Right lobe of liver (tissue), 6 donors: ENCODE measurements at regions not wholly inside any gene's neighbourhood (a gene's known extent, or its start where the extent isn't known, plus 50 kb on each side); places are given as distances from the start of the nearest gene placed in this dataset.

Experiments used
- ATAC-seq, 4 donors: fragments of 200-7000 bp; cut with Tn5 transposase; one replicate each; pipeline ENCODE4 v1.9.1; 2020; ENCODE audit warnings: mild to moderate bottlenecking in 4 of 4, moderate library complexity in 4 of 4
- DNase-seq, 3 donors: peaks; one replicate each; pipeline ENCODE4 v3.0.0-alpha.2; 2020
- H3K27ac ChIP-seq, 3 donors: fragments of 200-600 bp; one replicate each; pipeline ENCODE4 v1.8.0; 2022
- H3K27me3 ChIP-seq, 2 donors: fragments of 200-600 bp; one replicate each; pipeline ENCODE4 v1.8.0; 2022
- H3K36me3 ChIP-seq, 4 donors: fragments of 200-600 bp; sonication (generic) in 1 of 4; one replicate each; pipeline versions ENCODE4 v1.5.1 to v1.8.0; 2017 to 2022; ENCODE audit warnings: control low read depth in 1 of 4
- H3K4me1 ChIP-seq, 4 donors: fragments of 200-600 bp; sonication (generic) in 1 of 4; one replicate each; pipeline versions ENCODE4 v1.5.1 to v1.8.0; 2017 to 2022; ENCODE audit warnings: control low read depth in 1 of 4
- H3K4me3 ChIP-seq, 3 donors: fragments of 200-600 bp; one replicate each; pipeline ENCODE4 v1.8.0; 2022
- H3K9me3 ChIP-seq, 4 donors: fragments of 200-600 bp; sonication (generic) in 1 of 4; one replicate each; pipeline versions ENCODE4 v1.5.1 to v1.8.0; 2017 to 2022; ENCODE audit warnings: control low read depth in 1 of 4
- POLR2A ChIP-seq: fragments of 450-650 bp; IDR thresholded peaks from one replicate; pipeline ENCODE4 v1.6.1; 2017; ENCODE audit warnings: antibody characterized with exemption, mild to moderate bottlenecking
- WGBS: methylation state at CpG from one replicate; pipeline ENCODE4 v1.1.6; 2018; ENCODE audit warnings: low coverage, low lambda C conversion rate; ENCODE audit not compliant: insufficient coverage; ENCODE audit errors: missing lambda C conversion rate; 5-methylcytosine and 5-hydroxymethylcytosine counted together
- intact Hi-C, 2 donors: fragments of 100-400 bp; cut with DNase I; formaldehyde crosslinking; loops; one replicate each; pipeline versions ENCODE4 v1.11.2 to v1.14.1; 2022
- TF ChIP-seq, protein P1 (sequence below), 4 donors: fragments of 200-600 bp in 3 of 4; fragments of 450-650 bp in 1 of 4; IDR thresholded peaks; one replicate each; pipeline versions ENCODE4 v1.5.1 to v1.8.0; 2016 to 2022; ENCODE audit warnings: antibody characterized with exemption in 4 of 4, mild to moderate bottlenecking in 2 of 4
- donor health status: DM: no; HTN: yes; CAD: no.
- donor health status: DM: no; HTN: no; CAD: no.
- donor health status: DM: no; HTN: no; CAD: no.
- donor health status: DM: no; HTN: yes; CAD: no.
- donor health status: DM: no; HTN: yes; CAD: no.

DNA sequence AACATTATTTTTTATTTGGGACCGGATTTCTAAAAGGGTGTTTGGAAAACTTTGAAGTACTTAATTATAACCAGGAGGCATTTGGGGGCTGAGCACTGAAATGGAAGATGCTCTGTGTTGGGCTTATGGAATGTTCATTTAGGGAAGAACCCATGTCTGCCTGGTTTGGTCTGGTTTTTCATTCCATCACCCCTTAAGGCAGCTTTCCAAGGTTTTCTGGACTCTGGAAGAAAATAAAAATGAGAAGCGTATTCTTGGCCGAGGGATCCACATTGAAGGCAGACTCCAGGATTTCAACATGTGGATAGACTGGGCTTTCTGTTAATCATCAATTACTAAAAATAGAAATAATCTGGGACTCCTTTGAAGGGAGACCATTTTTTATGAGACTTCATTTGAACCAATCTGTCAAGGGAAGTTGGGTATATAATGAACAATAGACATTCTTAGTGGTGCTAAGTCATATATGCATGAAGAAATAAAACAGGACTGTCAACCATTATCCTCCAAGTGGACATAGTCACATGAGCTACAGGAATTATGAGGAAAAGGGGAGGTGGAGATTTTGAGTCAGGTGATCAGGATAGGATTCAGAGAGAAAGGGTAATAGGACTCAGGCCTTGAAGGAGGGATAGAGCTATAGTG is 270.5 kb upstream of the ADAMTS9 start:
- no peak for TF ChIP-seq POLR2A
- TF ChIP-seq, protein P1, sequence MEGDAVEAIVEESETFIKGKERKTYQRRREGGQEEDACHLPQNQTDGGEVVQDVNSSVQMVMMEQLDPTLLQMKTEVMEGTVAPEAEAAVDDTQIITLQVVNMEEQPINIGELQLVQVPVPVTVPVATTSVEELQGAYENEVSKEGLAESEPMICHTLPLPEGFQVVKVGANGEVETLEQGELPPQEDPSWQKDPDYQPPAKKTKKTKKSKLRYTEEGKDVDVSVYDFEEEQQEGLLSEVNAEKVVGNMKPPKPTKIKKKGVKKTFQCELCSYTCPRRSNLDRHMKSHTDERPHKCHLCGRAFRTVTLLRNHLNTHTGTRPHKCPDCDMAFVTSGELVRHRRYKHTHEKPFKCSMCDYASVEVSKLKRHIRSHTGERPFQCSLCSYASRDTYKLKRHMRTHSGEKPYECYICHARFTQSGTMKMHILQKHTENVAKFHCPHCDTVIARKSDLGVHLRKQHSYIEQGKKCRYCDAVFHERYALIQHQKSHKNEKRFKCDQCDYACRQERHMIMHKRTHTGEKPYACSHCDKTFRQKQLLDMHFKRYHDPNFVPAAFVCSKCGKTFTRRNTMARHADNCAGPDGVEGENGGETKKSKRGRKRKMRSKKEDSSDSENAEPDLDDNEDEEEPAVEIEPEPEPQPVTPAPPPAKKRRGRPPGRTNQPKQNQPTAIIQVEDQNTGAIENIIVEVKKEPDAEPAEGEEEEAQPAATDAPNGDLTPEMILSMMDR (IDR thresholded peaks at IDR 0.05): no peak
- H3K4me1 ChIP-seq: no peaks in the 10 kb centered on the region
- DNase-seq (no peak), ATAC-seq (no peak)
- H3K27me3 ChIP-seq: no peaks in the 10 kb centered on the region
- no peak overlapping the region for H3K4me3 ChIP-seq
- H3K36me3 ChIP-seq: no peaks in the 10 kb centered on the region
- no peak overlapping the region for H3K27ac ChIP-seq
- WGBS: 58% methylated on average over 3 of the region's 3 CpGs
- H3K9me3 ChIP-seq: no peaks in the 10 kb centered on the region
- intact Hi-C loops: no loop called here

DNA sequence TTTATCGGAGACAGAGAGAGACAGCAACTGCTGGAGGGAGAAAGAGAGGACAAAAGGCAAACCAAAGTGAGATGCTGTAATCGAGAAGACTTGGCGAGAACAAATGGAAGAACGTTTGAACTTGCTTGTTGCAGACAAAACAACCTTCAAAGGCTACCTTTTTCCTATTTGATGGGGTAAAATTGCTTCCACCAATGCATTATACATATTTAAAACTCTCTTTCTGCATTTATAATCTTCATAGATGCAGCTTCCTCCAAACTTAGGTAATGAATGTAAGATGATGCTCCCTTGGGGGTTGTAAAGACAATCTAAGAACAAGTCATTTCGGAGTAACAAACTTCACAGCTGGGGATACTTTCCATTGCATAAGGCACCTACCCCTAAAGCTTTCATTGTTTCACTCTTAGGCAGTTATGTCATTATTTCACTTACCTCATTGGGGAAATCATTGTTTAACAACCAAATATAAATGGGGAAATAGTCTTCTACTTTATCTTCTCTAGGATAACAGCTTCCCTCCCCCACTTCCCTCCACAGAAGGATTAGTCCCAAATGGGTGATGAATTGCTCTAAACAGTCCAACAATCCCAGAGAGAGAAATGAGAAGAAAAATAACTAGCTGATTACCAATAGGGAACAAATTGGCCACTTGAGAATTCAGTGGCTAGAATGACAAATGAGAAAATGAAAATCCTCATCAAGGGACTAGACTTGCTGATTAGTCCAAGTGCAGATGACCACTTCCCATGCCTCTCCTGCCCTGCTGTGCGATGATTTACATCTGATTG is 269.8 kb upstream of the ADAMTS9 start:
- no peak overlapping the region for H3K27ac ChIP-seq

DNA sequence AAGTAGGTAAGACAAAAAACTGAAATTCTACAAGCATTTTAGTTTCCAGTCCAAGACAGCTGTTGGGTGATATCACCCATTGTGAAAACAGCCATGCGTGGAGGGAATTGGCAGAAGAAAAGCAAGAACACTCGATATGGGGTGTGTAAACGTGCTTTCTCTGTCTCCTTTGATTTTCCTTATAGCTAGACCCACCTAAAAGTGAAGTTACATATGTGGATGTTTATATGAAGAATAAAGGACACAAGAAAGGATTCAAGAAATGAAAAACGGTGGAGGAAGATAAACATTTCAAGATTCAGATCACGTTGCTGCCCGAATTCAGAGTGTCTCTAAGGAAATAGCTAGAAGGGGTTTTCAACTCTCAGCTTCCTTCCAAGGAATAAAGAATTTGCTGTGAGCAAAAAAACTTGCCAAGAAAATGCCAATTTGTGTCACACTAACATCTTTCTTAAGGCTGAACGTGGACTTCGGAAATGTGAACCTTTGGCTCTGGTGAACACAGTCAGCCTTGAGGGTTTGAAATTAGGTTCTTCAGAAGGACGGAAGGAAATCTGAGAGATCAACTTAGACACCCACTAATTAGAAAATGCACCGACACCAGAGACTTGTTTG is 269.0 kb upstream of the ADAMTS9 start:
- Histone ChIP-seq H3K4me1 (no peaks in the 10 kb centered on the region), H3K27me3 (no peaks in the 10 kb centered on the region), H3K4me3 (no peak overlapping the region), H3K36me3 (no peaks in the 10 kb centered on the region), H3K9me3 (no peaks in the 10 kb centered on the region), H3K27ac (no peak overlapping the region)
- intact Hi-C loops: no loop called here
- WGBS: 45% methylated on average over 10 of the region's 10 CpGs
- no peak for ATAC-seq
- TF ChIP-seq, protein P1 (IDR thresholded peaks at IDR 0.05): no peak
- no peak for TF ChIP-seq POLR2A
- DNase-seq: no peak

More for the DNA sequence above, 269.8 kb upstream of the ADAMTS9 start:
- TF ChIP-seq, protein P1 (IDR thresholded peaks at IDR 0.05): no peak
- no peak for TF ChIP-seq POLR2A
- 79% methylated on average over 6 of the region's 6 CpGs for WGBS
- no peak for ATAC-seq
- no peaks in the 10 kb centered on the region for H3K4me1 ChIP-seq
- no peaks in the 10 kb centered on the region for H3K36me3 ChIP-seq
- no peak for DNase-seq
- H3K27me3 ChIP-seq: no peaks in the 10 kb centered on the region
- no peaks in the 10 kb centered on the region for H3K9me3 ChIP-seq
- intact Hi-C loops: no loop called here
- H3K4me3 ChIP-seq: no peak overlapping the region

DNA sequence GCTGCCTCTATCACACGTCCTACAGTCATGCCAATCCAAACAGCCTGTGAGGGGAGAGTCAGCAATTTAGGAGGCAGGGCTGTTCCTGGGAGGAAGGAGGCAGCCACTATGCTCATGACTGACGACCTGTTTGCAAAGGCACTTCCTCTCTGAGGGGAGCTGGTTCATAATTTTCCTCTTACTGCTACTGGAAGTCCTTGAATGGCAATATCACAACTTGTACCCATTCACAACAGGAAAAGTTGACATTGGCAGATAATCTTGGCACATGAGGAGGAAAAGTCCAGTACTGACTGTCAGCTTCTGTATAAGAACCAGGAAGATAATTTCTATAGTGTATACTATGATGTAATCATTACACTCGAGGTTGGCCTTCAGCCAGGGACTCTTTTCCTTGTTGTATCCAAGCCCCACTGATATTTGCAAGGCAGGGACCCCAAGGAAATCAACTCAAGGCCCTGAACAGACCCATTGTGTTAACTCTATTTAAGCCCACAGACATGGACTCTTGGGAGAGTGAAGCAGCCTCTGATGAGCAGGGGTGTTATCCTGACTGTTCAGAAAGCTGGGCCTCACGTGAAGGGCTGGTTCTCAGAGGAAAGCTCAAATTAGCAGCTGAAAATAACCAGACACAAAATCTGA is 267.3 kb upstream of the ADAMTS9 start:
- no peaks in the 10 kb centered on the region for H3K9me3 ChIP-seq
- intact Hi-C loops: no loop called here
- H3K4me3 ChIP-seq: no peak overlapping the region
- no peaks in the 10 kb centered on the region for H3K27me3 ChIP-seq
- TF ChIP-seq POLR2A: no peak
- TF ChIP-seq, protein P1 (IDR thresholded peaks at IDR 0.05): no peak
- no peak overlapping the region for H3K27ac ChIP-seq
- ATAC-seq (peak; percentile 31 to 78 (median 56)), DNase-seq (no peak)
- WGBS: 23% methylated on average over 4 of the region's 4 CpGs
- no peaks in the 10 kb centered on the region for H3K36me3 ChIP-seq
- no peaks in the 10 kb centered on the region for H3K4me1 ChIP-seq
